Neural progenitor cell (in vitro differentiated cells): ENCODE measurements at regions not wholly inside any gene's neighbourhood (a gene's known extent, or its start where the extent isn't known, plus 50 kb on each side); places are given as distances from the start of the nearest gene placed in this dataset.

Experiments used
- CTCF ChIP-seq: fragments of 200-600 bp; sonication (generic); IDR thresholded peaks from 2 replicates; pipeline ENCODE4 v1.5.1; 2017; ENCODE audit warnings: antibody characterized with exemption, mild to moderate bottlenecking
- EZH2 ChIP-seq: fragments of 200-600 bp; sonication (generic); IDR thresholded peaks from 2 replicates; pipeline ENCODE4 v1.6.1; 2017; ENCODE audit warnings: antibody characterized with exemption, mild to moderate bottlenecking, moderate library complexity

GRCh38 chr2:58971511-58972360 is 730.6 kb upstream of the FANCL start:
- TF ChIP-seq EZH2: no peak
- TF ChIP-seq CTCF: no peak
